ENCODE measurements at regions not wholly inside any gene's neighbourhood (a gene's known extent, or its start where the extent isn't known, plus 50 kb on each side); places are given as distances from the start of the nearest gene placed in this dataset.
"Not testable (repeated sequence)": the region's sequence is repeated elsewhere in the genome, so short reads cannot be mapped to it uniquely, and the experiment has no call there.

GRCh38 chr3:30538791-30539190 lies 67.6 kb upstream of the TGFBR2 start:
- FAIRE-seq = no peak

- FAIRE-seq = no peak
These were observed 67.2 kb upstream of the TGFBR2 start for GRCh38 chr3:30539206-30539605.

DNA sequence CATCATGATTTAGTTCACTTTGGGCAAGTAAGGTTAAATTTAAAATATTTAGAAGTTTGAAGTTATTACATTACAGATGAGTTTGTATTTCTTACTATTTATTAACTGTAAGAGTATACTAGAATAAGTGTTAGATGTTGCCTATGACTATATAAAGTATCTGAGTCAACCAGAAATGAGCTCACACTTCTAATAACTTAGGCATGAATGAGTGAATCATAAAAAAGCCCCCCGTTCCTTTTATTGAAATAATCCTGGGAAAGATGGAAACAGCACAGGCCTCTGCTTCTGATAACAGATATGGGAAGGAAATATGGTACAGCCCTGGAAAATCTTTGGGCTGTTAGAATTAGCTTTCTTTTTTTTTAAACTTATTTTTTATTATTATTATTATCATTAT lies 66.6 kb upstream of the TGFBR2 start:
- no peak for FAIRE-seq

GRCh38 chr3:30541156-30541555 lies 65.2 kb upstream of the TGFBR2 start:
- not testable (repeated sequence) for FAIRE-seq

DNA sequence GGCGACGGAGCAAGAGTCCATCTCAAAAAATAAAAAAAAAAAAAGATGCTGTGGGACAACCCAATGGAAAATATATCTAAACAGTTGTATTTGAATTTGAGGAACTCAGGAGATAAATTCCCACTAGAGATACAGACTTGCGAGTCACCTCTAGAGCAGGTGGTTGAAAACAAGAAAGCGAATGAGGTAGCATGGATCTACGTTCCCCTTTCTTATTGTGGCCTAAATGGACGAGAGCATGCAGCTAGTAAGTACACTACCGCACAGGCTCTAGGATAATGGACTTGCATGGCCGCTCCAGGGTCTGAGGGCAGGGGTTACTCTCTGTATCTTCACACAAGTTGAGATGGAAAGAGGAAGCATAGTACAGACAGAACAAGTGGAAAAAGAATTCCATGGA lies 63.5 kb upstream of the TGFBR2 start:
- FAIRE-seq = no peak

DNA sequence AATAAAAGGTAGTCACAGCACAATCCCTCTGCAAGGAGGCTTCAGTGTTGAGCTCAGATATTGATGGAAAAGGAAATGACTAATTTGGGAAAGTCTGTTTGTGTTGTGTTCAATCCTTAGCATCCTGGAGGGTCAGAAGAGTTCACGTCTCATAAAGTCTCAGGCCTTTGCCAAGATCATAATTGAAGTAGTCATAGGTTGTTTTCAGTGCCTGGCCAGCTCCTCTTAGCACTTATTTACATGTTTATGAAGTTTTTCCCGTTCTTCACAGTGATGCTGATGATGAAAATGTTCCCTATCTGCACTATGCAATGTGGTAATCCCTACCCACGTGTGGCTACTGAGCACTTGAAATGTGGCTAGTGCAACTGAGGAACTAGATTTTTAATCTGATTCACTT lies 61.6 kb upstream of the TGFBR2 start:
- FAIRE-seq = no peak

DNA sequence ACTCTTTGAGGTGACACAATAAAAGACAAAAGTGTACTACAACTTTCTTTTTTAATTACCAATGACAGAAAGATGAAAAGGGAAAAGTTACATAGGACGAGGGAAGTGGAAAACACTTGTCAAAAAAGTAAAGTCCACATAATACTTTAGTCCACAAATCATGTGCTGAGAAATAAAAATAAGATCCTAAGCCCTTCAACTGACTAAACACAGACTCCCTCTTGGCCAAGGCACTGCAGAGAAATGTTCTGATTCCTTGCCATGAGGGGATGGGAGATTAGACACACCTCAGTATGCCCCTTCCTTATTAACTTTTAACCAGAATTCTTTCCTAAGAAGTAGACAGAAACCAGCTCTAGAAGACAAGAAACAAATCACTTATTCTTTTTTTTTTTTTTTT lies 59.5 kb upstream of the TGFBR2 start:
- FAIRE-seq = no peak

- no peak for FAIRE-seq
These were observed 58.7 kb upstream of the TGFBR2 start for GRCh38 chr3:30547716-30548115.

DNA sequence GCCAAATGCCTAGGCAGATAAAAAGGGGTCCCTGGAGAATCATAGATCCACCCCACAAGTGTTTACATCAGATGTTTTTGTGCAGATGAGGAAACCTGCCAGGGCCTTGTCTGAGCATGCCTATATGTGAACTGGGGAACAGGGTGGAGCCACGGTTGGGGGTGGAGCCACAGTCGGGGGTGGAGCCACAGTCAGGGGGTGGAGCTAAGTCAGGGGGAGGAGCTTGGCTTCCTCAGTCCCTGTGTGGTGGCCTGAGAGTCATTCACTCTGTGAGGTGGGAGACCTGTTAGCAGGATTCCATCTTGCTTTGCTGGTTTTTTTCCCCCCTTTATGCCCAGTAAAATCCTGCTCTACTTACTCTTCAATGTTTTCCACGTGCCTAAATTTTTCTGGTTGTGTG lies 57.8 kb upstream of the TGFBR2 start:
- no peak for FAIRE-seq

- no peak for FAIRE-seq
These were observed 56.8 kb upstream of the TGFBR2 start for GRCh38 chr3:30549600-30549999.

DNA sequence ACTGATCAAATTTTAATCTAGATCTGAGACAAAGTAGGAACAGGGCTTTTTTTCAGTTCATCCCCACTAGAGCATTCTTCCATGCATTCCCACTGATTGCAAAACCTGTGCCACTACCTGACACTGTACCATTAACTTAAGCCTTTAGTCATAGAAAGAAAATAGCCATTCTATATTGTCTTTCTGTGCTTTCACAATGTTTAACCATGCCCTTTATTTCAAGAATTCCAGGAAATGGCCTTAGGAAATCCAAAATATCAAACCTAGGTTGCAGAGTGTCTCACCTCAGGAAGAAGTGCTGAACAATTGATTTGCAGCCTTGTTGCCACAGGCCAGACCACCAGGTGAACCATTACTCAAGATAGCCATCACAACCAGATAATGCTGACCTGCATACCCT lies 56.2 kb upstream of the TGFBR2 start:
- FAIRE-seq = no peak

GRCh38 chr3:30551266-30551665 lies 55.1 kb upstream of the TGFBR2 start:
- no peak for FAIRE-seq

- FAIRE-seq = no peak
These were observed 54.5 kb upstream of the TGFBR2 start for GRCh38 chr3:30551927-30552326.

GRCh38 chr3:30553641-30554316 lies 52.6 kb upstream of the TGFBR2 start:
- no peak for FAIRE-seq

- no peak for FAIRE-seq
These were observed 52.1 kb upstream of the TGFBR2 start for GRCh38 chr3:30554317-30554690.

DNA sequence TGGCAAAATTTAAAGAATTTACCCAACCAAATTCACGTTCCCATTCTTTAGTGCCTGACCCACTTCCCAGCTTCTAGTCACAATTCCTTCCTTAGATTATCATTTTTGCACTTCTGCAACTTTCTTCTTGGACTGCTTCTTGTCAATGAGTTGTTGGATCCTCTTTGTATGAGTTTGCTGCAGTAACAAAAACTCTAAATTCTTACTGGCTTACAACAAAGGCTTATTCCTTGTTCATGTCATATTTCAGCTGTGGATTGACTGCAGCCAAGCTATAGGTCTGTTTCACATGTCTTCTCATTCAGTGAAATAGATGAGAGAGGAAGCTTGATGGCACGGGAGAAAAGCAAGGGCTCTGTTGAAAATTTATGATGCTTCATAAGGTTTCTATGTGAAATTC lies 50.4 kb upstream of the TGFBR2 start:
- FAIRE-seq = no peak
